IMR-90 (cell line): ENCODE measurements at regions not wholly inside any gene's neighbourhood (a gene's known extent, or its start where the extent isn't known, plus 50 kb on each side); places are given as distances from the start of the nearest gene placed in this dataset.

Experiments
- ATAC-seq: fragments of 200-7000 bp; cut with Tn5 transposase; 2 replicates; pipeline ENCODE4 v1.9.1; 2020; ENCODE audit warnings: low read depth, mild to moderate bottlenecking, moderate library complexity
- BruUV-seq: library from RNA; stranded (reverse); fragments of 400-500 nt; replicated peaks from 2 replicates; lab custom pipeline; 2021; lab: Mats Ljungman, UMichigan
- CTCF ChIA-PET: fragments of 300-600 bp; formaldehyde crosslinking; extraction: SDS; loops from one replicate; lab custom pipeline; 2021; ENCODE audit warnings: antibody characterized with exemption; lab: Yijun Ruan, JAX
- POLR2A ChIA-PET: fragments of 300-600 bp; sonication (Branson Sonifier 250); formaldehyde crosslinking; loops from one replicate; lab custom pipeline; 2022; ENCODE audit warnings: antibody characterized with exemption; ENCODE audit not compliant: unreplicated experiment; lab: Charles Lee
- DNase-seq: peaks from one replicate; pipeline ENCODE4 v3.0.0; 2013
- H2AFZ ChIP-seq: replicated peaks from 2 replicates; pipeline ENCODE3; 2013; ENCODE audit warnings: low read length, mild to moderate bottlenecking; ENCODE audit not compliant: poor library complexity
- H2AK5ac ChIP-seq: 2 replicates; pipeline ENCODE4 v1.6.1; 2013; ENCODE audit warnings: low read depth, low read length, inconsistent platforms
- H2AK9ac ChIP-seq: replicated peaks from 2 replicates; pipeline ENCODE3; 2013; ENCODE audit warnings: mild to moderate bottlenecking, low read depth, low read length, moderate library complexity; ENCODE audit not compliant: poor library complexity
- H2BK120ac ChIP-seq: 2 replicates; pipeline ENCODE4 v1.6.1; 2013; ENCODE audit warnings: low read depth, low read length, inconsistent platforms
- H2BK15ac ChIP-seq: 3 replicates; pipeline ENCODE4 v1.6.1; 2013; ENCODE audit warnings: low read depth, low read length, inconsistent platforms
- H2BK20ac ChIP-seq: 2 replicates; pipeline ENCODE4 v1.6.1; 2013; ENCODE audit warnings: low read depth, mild to moderate bottlenecking, inconsistent platforms, low read length, moderate library complexity
- H2BK5ac ChIP-seq: 2 replicates; pipeline ENCODE4 v1.6.1; 2013; ENCODE audit warnings: mild to moderate bottlenecking, low read depth, low read length, inconsistent platforms; ENCODE audit not compliant: poor library complexity, severe bottlenecking
- H3K14ac ChIP-seq: replicated peaks from 2 replicates; pipeline ENCODE4 v1.6.1; 2013; ENCODE audit warnings: low read depth, low read length, inconsistent platforms
- H3K18ac ChIP-seq: 2 replicates; pipeline ENCODE4 v1.6.1; 2013; ENCODE audit warnings: low read depth, low read length, control low read depth
- H3K23ac ChIP-seq: 2 replicates; pipeline ENCODE4 v1.6.1; 2013; ENCODE audit warnings: low read depth, low read length, inconsistent platforms
- H3K27ac ChIP-seq: 2 replicates; pipeline ENCODE4 v1.5.1; 2013; ENCODE audit warnings: mild to moderate bottlenecking, control low read depth, low read length; ENCODE audit not compliant: insufficient read depth
- H3K27me3 ChIP-seq: 2 replicates; pipeline ENCODE4 v1.6.1; 2013; ENCODE audit warnings: low read length; ENCODE audit not compliant: control insufficient read depth, insufficient read depth
- H3K36me3 ChIP-seq: 2 replicates; pipeline ENCODE4 v1.6.1; 2013; ENCODE audit warnings: low read length, mixed read lengths; ENCODE audit not compliant: control insufficient read depth, insufficient read depth
- H3K4ac ChIP-seq: 2 replicates; pipeline ENCODE4 v1.6.1; 2013; ENCODE audit warnings: low read depth, low read length, inconsistent platforms
- H3K4me1 ChIP-seq: 2 replicates; pipeline ENCODE4 v1.6.1; 2013; ENCODE audit warnings: low read length, mixed read lengths; ENCODE audit not compliant: control insufficient read depth, insufficient read depth
- H3K4me2 ChIP-seq: 2 replicates; pipeline ENCODE4 v1.6.1; 2013; ENCODE audit warnings: low read depth, mild to moderate bottlenecking, control low read depth, low read length, moderate library complexity
- H3K4me3 ChIP-seq: 2 replicates; pipeline ENCODE4 v1.5.1; 2013; ENCODE audit warnings: low read depth, mild to moderate bottlenecking, control low read depth, low read length, moderate library complexity; ENCODE audit not compliant: insufficient read depth
- H3K56ac ChIP-seq: 2 replicates; pipeline ENCODE4 v1.6.1; 2013; ENCODE audit warnings: low read length, inconsistent platforms; ENCODE audit not compliant: insufficient read depth; ENCODE audit errors: extremely low read depth
- H3K79me1 ChIP-seq, 2 experiments: 2 replicates each; pipeline ENCODE4 v1.6.1; 2013; ENCODE audit warnings: low read length in 2 of 2, inconsistent platforms in 1 of 2, low read depth in 1 of 2
- H3K9ac ChIP-seq: 2 replicates; pipeline ENCODE4 v1.6.1; 2013; ENCODE audit warnings: low read depth, low read length, control low read depth
- H3K9me1 ChIP-seq: 2 replicates; pipeline ENCODE4 v1.6.1; 2013; ENCODE audit warnings: low read length, inconsistent platforms; ENCODE audit not compliant: insufficient read depth
- H3K9me3 ChIP-seq: 2 replicates; pipeline ENCODE4 v1.6.1; 2013; ENCODE audit warnings: low read length; ENCODE audit not compliant: control insufficient read depth, insufficient read depth
- H4K20me1 ChIP-seq: 2 replicates; pipeline ENCODE4 v1.6.1; 2013; ENCODE audit warnings: low read length, inconsistent platforms; ENCODE audit not compliant: insufficient read depth
- H4K5ac ChIP-seq: 2 replicates; pipeline ENCODE4 v1.6.1; 2013; ENCODE audit warnings: mild to moderate bottlenecking, low read depth, low read length, control low read depth
- H4K8ac ChIP-seq, 2 experiments: 2 replicates each; pipeline ENCODE4 v1.6.1; 2013; ENCODE audit warnings: low read depth in 2 of 2, low read length in 2 of 2, control low read depth in 1 of 2, inconsistent platforms in 1 of 2
- H4K91ac ChIP-seq: 2 replicates; pipeline ENCODE4 v1.6.1; 2013; ENCODE audit warnings: low read depth, low read length, inconsistent platforms; ENCODE audit not compliant: insufficient read depth
- BHLHE40 ChIP-seq: fragments of 150-350 bp; IDR thresholded peaks from 2 replicates; pipeline ENCODE4 v1.6.1; 2016; ENCODE audit warnings: mild to moderate bottlenecking, low read depth, low read length
- CEBPB ChIP-seq: IDR thresholded peaks from 2 replicates; pipeline ENCODE4 v1.6.1; 2012; ENCODE audit warnings: low read depth, low read length, improper control_type of control experiment
- CHD1 ChIP-seq: IDR thresholded peaks from 2 replicates; pipeline ENCODE4 v1.6.1; 2012; ENCODE audit warnings: low read depth, low read length, improper control_type of control experiment
- CTCF ChIP-seq: conservative IDR thresholded peaks from 2 replicates; pipeline ENCODE4 v1.5.1; 2012; ENCODE audit warnings: mild to moderate bottlenecking, low read depth, low read length, improper control_type of control experiment
- FOS ChIP-seq: fragments of 150-350 bp; IDR thresholded peaks from 2 replicates; pipeline ENCODE4 v1.6.1; 2016; ENCODE audit warnings: low read depth, low read length
- MAFK ChIP-seq: IDR thresholded peaks from 2 replicates; pipeline ENCODE4 v1.6.1; 2012; ENCODE audit warnings: low read depth, low read length, improper control_type of control experiment
- MAZ ChIP-seq: IDR thresholded peaks from 2 replicates; pipeline ENCODE4 v1.6.1; 2012; ENCODE audit warnings: low read depth, mild to moderate bottlenecking, low read length, improper control_type of control experiment, moderate library complexity, borderline replicate concordance
- MXI1 ChIP-seq: IDR thresholded peaks from 2 replicates; pipeline ENCODE4 v1.6.1; 2012; ENCODE audit warnings: low read depth, mild to moderate bottlenecking, low read length, moderate library complexity, borderline replicate concordance
- NFE2L2 ChIP-seq: fragments of 150-350 bp; IDR thresholded peaks from 2 replicates; pipeline ENCODE4 v1.6.1; 2016; ENCODE audit warnings: low read depth, mild to moderate bottlenecking, low read length
- POLR2A ChIP-seq: IDR thresholded peaks from 2 replicates; pipeline ENCODE4 v1.6.1; 2012; ENCODE audit warnings: mild to moderate bottlenecking, low read depth, low read length
- RAD21 ChIP-seq: IDR thresholded peaks from 2 replicates; pipeline ENCODE4 v1.6.1; 2012; ENCODE audit warnings: low read length, improper control_type of control experiment
- RCOR1 ChIP-seq: IDR thresholded peaks from 2 replicates; pipeline ENCODE4 v1.6.1; 2012; ENCODE audit warnings: mild to moderate bottlenecking, low read length, improper control_type of control experiment; ENCODE audit not compliant: insufficient replicate concordance
- RFX5 ChIP-seq: IDR thresholded peaks from 2 replicates; pipeline ENCODE4 v1.8.0; 2012; ENCODE audit warnings: low read depth, mild to moderate bottlenecking, low read length, moderate library complexity
- SMC3 ChIP-seq: fragments of 150-350 bp; IDR thresholded peaks from 2 replicates; pipeline ENCODE4 v1.6.1; 2016; ENCODE audit warnings: low read depth, mild to moderate bottlenecking, antibody characterized with exemption, low read length, moderate library complexity
- USF2 ChIP-seq: fragments of 150-350 bp; IDR thresholded peaks from 2 replicates; pipeline ENCODE4 v1.6.1; 2017; ENCODE audit warnings: mild to moderate bottlenecking, antibody characterized with exemption, low read length, low read depth
- WGBS, 2 experiments: methylation state at CpG; one replicate each; pipeline versions ENCODE4 v1.1.5 to v1.1.7; 2013; ENCODE audit warnings: missing lambda C conversion rate in 2 of 2; ENCODE audit not compliant: insufficient read length in 1 of 2; ENCODE audit errors: extremely low coverage in 2 of 2; 5-methylcytosine and 5-hydroxymethylcytosine counted together
- dilution Hi-C: fragments of 300-500 bp; cut with HindIII; formaldehyde crosslinking; loops from one replicate; pipeline ENCODE4 v1.14.3; 2018; ENCODE audit warnings: low sequenced_read_pairs; ENCODE audit not compliant: unreplicated experiment
- in situ Hi-C: fragments of 300-500 bp; cut with MboI; formaldehyde crosslinking; loops from 3 replicates; pipeline ENCODE4 v1.14.3; 2019; ENCODE audit warnings: low sequenced_read_pairs, inconsistent platforms, mixed read lengths
- intact Hi-C: fragments of 100-400 bp; cut with micrococcal nuclease; formaldehyde crosslinking; loops from 2 replicates; pipeline ENCODE4 v1.10.0; 2022
- TF ChIP-seq, protein P1 (sequence below): fragments of 150-350 bp; IDR thresholded peaks from 2 replicates; pipeline ENCODE4 v1.6.1; 2016; ENCODE audit warnings: low read depth, mild to moderate bottlenecking, low read length, moderate library complexity, borderline replicate concordance

DNA sequence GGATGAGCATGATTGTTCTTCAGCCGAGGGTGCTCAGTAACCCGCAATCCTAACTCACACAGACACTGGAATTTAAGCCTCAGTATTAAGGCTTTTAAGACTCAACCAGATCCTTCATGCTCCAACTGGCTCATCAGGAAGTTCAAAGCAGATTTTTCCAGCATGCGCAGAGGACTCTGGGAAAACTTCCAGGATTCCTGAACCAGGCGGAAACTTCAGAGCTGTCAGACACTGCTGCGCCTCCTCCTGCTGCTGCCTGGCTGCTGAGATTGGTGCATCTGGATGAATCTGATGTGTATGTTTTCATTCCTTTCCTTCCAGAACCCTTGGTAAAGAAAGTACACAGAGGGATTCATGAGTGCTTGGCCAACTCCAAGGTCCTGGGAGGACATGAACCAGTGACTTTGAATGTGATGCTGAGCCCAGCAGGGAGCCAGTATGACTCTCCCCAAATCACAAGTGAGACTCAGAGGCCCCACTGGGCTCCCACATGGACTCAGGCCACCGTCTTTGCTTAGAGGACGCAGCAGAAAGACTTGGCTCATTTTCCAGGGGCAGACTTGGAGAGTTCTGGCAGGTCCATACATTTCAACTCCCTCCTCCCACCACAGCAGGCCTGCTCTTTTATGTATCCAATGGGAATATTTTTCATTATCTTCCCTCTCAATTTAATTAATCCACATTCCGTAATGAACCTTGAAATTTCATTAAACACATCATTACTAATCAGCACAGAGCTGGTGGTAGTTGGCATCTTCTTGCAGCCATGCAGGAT lies 143.5 kb upstream of the HDAC4 start:
- Histone ChIP-seq H3K79me1 (no peaks in the 10 kb centered on the region), H3K23ac (no peak overlapping the region), H3K9me3 (peaks cover 9% of the 10 kb centered on the region), H4K20me1 (no peaks in the 10 kb centered on the region), H4K5ac (no peak overlapping the region), H3K4me1 (no peaks in the 10 kb centered on the region), H3K4ac (no peak overlapping the region), H3K18ac (no peak overlapping the region), H3K9me1 (no peaks in the 10 kb centered on the region), H2AK5ac (no peak overlapping the region), H3K56ac (no peak overlapping the region), H3K27ac (no peak overlapping the region), H3K4me2 (no peak overlapping the region), H3K36me3 (no peaks in the 10 kb centered on the region), H3K9ac (no peak overlapping the region), H2BK15ac (no peak overlapping the region), H2BK120ac (no peak overlapping the region), H3K27me3 (no peaks in the 10 kb centered on the region), H4K91ac (no peak overlapping the region), H2AK9ac (no peak overlapping the region), H4K8ac (no peak overlapping the region), H3K14ac (no peak overlapping the region), H2BK20ac (no peak overlapping the region), H2AFZ (no peak overlapping the region), H3K4me3 (no peak overlapping the region), H2BK5ac (no peak overlapping the region)
- no peak for TF ChIP-seq SMC3
- no peak for TF ChIP-seq USF2
- no peak for TF ChIP-seq RCOR1
- TF ChIP-seq FOS: no peak
- TF ChIP-seq CHD1: no peak
- no peak for TF ChIP-seq BHLHE40
- TF ChIP-seq NFE2L2: no peak
- no peak for TF ChIP-seq CEBPB
- no peak for TF ChIP-seq MAFK
- no peak for TF ChIP-seq RFX5
- TF ChIP-seq CTCF: no peak
- TF ChIP-seq MAZ: no peak
- TF ChIP-seq POLR2A: no peak
- TF ChIP-seq, protein P1, sequence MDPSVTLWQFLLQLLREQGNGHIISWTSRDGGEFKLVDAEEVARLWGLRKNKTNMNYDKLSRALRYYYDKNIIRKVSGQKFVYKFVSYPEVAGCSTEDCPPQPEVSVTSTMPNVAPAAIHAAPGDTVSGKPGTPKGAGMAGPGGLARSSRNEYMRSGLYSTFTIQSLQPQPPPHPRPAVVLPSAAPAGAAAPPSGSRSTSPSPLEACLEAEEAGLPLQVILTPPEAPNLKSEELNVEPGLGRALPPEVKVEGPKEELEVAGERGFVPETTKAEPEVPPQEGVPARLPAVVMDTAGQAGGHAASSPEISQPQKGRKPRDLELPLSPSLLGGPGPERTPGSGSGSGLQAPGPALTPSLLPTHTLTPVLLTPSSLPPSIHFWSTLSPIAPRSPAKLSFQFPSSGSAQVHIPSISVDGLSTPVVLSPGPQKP: no peak
- no peak for TF ChIP-seq MXI1
- no peak for TF ChIP-seq RAD21
- in situ Hi-C loops: no loop called here
- no peak for DNase-seq
- dilution Hi-C loops: no loop called here
- BruUV-seq: no TSS peak
- ChIA-PET CTCF (no interaction called here), POLR2A (no interaction called here)
- intact Hi-C loops: no loop called here
- no peak for ATAC-seq
- 70% methylated on average over 2 of the region's 8 CpGs; no CpG with 5 or more reads in 1 of the 2 experiments for WGBS, 2 experiments
